ENCODE measurements at regions not wholly inside any gene's neighbourhood (a gene's known extent, or its start where the extent isn't known, plus 50 kb on each side); places are given as distances from the start of the nearest gene placed in this dataset.

- DNase-seq: no peak
Observed at GRCh38 chr12:132439333-132439904, 50.5 kb upstream of the FBRSL1 start.

- no peak for DNase-seq
Observed at GRCh38 chr12:132438726-132439125, 51.2 kb upstream of the FBRSL1 start.

GRCh38 chr12:132437943-132438700, 51.8 kb upstream of the FBRSL1 start:
- DNase-seq: no peak

GRCh38 chr12:132437252-132437932, 52.6 kb upstream of the FBRSL1 start:
- no peak for DNase-seq

GRCh38 chr12:132436791-132437251, 53.1 kb upstream of the FBRSL1 start:
- DNase-seq: no peak

GRCh38 chr12:132435486-132436187, 54.3 kb upstream of the FBRSL1 start:
- DNase-seq: no peak

- DNase-seq: peak; percentile 80
Observed at GRCh38 chr12:132433641-132434395, 56.1 kb upstream of the FBRSL1 start.

GRCh38 chr12:132432721-132433577, 57.0 kb upstream of the FBRSL1 start:
- no peak for DNase-seq

GRCh38 chr12:132432126-132432705, 57.7 kb upstream of the FBRSL1 start:
- DNase-seq: no peak

GRCh38 chr12:132430838-132431774, 58.8 kb upstream of the FBRSL1 start:
- no peak for DNase-seq

- DNase-seq: peak; percentile 93
Observed at GRCh38 chr12:132429946-132430643, 59.9 kb upstream of the FBRSL1 start.

- peak; percentile 83 for DNase-seq
Observed at GRCh38 chr12:132429602-132429945, 60.4 kb upstream of the FBRSL1 start.

GRCh38 chr12:132428936-132429601, 60.9 kb upstream of the FBRSL1 start:
- no peak for DNase-seq

- DNase-seq: peak; percentile 70
Observed at GRCh38 chr12:132427999-132428935, 61.7 kb upstream of the FBRSL1 start.

GRCh38 chr12:132427174-132427768, 62.7 kb upstream of the FBRSL1 start:
- peak; percentile 40 for DNase-seq

GRCh38 chr12:132426349-132427173, 63.4 kb upstream of the FBRSL1 start:
- no peak for DNase-seq

Data from COR-L47 (cell line).